ENCODE measurements at regions not wholly inside any gene's neighbourhood (a gene's known extent, or its start where the extent isn't known, plus 50 kb on each side); places are given as distances from the start of the nearest gene placed in this dataset.

DNA sequence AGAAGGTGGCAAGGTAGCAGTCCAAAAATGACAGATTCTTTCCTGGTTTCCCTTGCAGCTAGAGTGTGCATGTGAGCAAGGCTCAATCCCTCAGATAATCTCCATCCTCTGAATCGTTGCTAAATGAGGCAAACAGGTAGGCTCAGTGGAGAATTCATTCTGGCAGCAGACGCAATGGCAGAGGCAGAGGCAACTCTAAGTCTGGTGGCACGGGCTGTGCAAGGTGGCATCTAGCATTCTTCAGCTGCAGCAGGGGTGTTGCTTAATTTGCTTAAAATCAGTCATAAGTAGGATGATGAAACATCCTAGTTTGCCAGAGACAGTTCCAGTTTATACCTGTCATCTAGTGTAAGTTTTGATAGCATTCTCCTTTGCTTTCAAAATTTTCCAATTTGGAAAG, 391.1 kb upstream of the MEX3C start:
- Mint-ChIP-seq H3K27me3 (ENCODE audit: low read depth in 3 of 3) (peaks cover 0 to 4% (median 2%) of the 10 kb centered on the region in 3 donors), H3K27ac (no peak overlapping the region), H3K4me1 (no peaks in the 10 kb centered on the region), H3K36me3 (no peaks in the 10 kb centered on the region), H3K4me3 (no peak overlapping the region), H3K9me3 (peaks cover 0 to 10% (median 6%) of the 10 kb centered on the region in 7 donors)
- Histone ChIP-seq H3K27ac (ENCODE audit: low read depth in 1 of 2, low read length in 2 of 2) (no peak overlapping the region), H4K20me1 (ENCODE audit: insufficient read depth, low read length) (no peaks in the 10 kb centered on the region), H2AFZ (ENCODE audit: insufficient read depth, low read depth, low read length, poor library complexity, severe bottlenecking) (no peak overlapping the region), H3K4me1 (ENCODE audit: control insufficient read depth in 1 of 2, insufficient read depth in 2 of 2, low read length in 2 of 2) (no peaks in the 10 kb centered on the region), H3K79me2 (ENCODE audit: insufficient read depth, low read length) (no peaks in the 10 kb centered on the region), H3K9ac (ENCODE audit: insufficient read depth, low read length, poor library complexity, severe bottlenecking) (no peak overlapping the region), H3K36me3 (replicated peaks in 1 of 2; ENCODE audit: control insufficient read depth in 1 of 2, insufficient read depth in 2 of 2, low read length in 2 of 2) (no peaks in the 10 kb centered on the region), H3K27me3 (ENCODE audit: control insufficient read depth in 2 of 2, insufficient read depth in 2 of 2, low read length in 2 of 2) (no peaks in the 10 kb centered on the region), H3K4me3 (replicated peaks in 1 of 3; ENCODE audit: low read depth in 2 of 3, low read length in 3 of 3) (no peak overlapping the region), H3K4me2 (replicated peaks; ENCODE audit: extremely low read depth, low read length, poor library complexity, severe bottlenecking) (no peak overlapping the region), H3K9me3 (replicated peaks in 1 of 2; ENCODE audit: control insufficient read depth in 1 of 2, insufficient read depth in 1 of 2, low read length in 2 of 2) (no peaks in the 10 kb centered on the region)
- TF ChIP-seq, protein P1, sequence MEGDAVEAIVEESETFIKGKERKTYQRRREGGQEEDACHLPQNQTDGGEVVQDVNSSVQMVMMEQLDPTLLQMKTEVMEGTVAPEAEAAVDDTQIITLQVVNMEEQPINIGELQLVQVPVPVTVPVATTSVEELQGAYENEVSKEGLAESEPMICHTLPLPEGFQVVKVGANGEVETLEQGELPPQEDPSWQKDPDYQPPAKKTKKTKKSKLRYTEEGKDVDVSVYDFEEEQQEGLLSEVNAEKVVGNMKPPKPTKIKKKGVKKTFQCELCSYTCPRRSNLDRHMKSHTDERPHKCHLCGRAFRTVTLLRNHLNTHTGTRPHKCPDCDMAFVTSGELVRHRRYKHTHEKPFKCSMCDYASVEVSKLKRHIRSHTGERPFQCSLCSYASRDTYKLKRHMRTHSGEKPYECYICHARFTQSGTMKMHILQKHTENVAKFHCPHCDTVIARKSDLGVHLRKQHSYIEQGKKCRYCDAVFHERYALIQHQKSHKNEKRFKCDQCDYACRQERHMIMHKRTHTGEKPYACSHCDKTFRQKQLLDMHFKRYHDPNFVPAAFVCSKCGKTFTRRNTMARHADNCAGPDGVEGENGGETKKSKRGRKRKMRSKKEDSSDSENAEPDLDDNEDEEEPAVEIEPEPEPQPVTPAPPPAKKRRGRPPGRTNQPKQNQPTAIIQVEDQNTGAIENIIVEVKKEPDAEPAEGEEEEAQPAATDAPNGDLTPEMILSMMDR (IDR thresholded peaks at IDR 0.05): no peak
- DNase-seq: no peak
- intact Hi-C loops (cut with micrococcal nuclease): no loop called here
- 82% methylated on average over 3 of the region's 3 CpGs for WGBS (ENCODE audit: insufficient coverage)

DNA sequence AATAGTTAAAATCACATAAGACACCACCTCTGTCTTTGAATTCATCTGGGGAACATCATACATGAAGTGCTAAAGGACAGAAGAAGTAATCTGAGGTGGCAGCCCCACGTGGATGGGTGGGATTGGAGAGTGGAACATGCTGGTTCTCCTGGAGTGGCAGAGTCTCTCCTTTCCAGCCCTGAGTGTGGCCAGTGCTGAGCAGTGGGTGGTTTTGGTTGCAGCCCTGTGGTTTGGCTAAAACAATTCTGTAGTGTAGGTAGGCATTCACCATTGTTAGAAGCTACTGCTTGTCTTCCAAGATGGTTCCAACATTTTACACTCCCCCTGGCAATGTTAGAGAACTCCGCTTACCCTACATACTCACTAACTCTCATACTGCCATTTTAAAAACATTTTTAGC, 396.4 kb upstream of the MEX3C start:
- H3K27me3 ChIP-seq (ENCODE audit: control insufficient read depth in 2 of 2, insufficient read depth in 2 of 2, low read length in 2 of 2): no peaks in the 10 kb centered on the region
- H3K9me3 ChIP-seq (replicated peaks in 1 of 2; ENCODE audit: control insufficient read depth in 1 of 2, insufficient read depth in 1 of 2, low read length in 2 of 2): peaks cover 15% of the 10 kb centered on the region in 2 donors
- Mint-ChIP-seq H3K27ac (no peak overlapping the region), H3K27me3 (ENCODE audit: low read depth in 3 of 3) (peaks cover 0 to 2% (median 2%) of the 10 kb centered on the region in 3 donors), H3K4me1 (no peaks in the 10 kb centered on the region), H3K9me3 (peaks cover 7 to 18% (median 10%) of the 10 kb centered on the region in 7 donors), H3K4me3 (no peak overlapping the region), H3K36me3 (no peaks in the 10 kb centered on the region)
- H3K36me3 ChIP-seq (replicated peaks in 1 of 2; ENCODE audit: control insufficient read depth in 1 of 2, insufficient read depth in 2 of 2, low read length in 2 of 2): no peaks in the 10 kb centered on the region
- no peak overlapping the region for H2AFZ ChIP-seq (ENCODE audit: insufficient read depth, low read depth, low read length, poor library complexity, severe bottlenecking)
- TF ChIP-seq, protein P1 (IDR thresholded peaks at IDR 0.05): no peak
- intact Hi-C loops (cut with micrococcal nuclease): no loop called here
- no peak overlapping the region for H3K9ac ChIP-seq (ENCODE audit: insufficient read depth, low read length, poor library complexity, severe bottlenecking)
- no peaks in the 10 kb centered on the region for H4K20me1 ChIP-seq (ENCODE audit: insufficient read depth, low read length)
- DNase-seq: no peak
- H3K79me2 ChIP-seq (ENCODE audit: insufficient read depth, low read length): no peaks in the 10 kb centered on the region
- H3K4me2 ChIP-seq (replicated peaks; ENCODE audit: extremely low read depth, low read length, poor library complexity, severe bottlenecking): no peak overlapping the region
- H3K4me1 ChIP-seq (ENCODE audit: control insufficient read depth in 1 of 2, insufficient read depth in 2 of 2, low read length in 2 of 2): no peaks in the 10 kb centered on the region
- H3K27ac ChIP-seq (ENCODE audit: low read depth in 1 of 2, low read length in 2 of 2): no peak overlapping the region
- 67% methylated on average over 1 of the region's 2 CpGs for WGBS (ENCODE audit: insufficient coverage)
- no peak overlapping the region for H3K4me3 ChIP-seq (replicated peaks in 1 of 3; ENCODE audit: low read depth in 2 of 3, low read length in 3 of 3)

All from CD14-positive monocyte (primary cell).